Choroid plexus epithelial cell (primary cell): ENCODE measurements at regions not wholly inside any gene's neighbourhood (a gene's known extent, or its start where the extent isn't known, plus 50 kb on each side); places are given as distances from the start of the nearest gene placed in this dataset.

Experiments used
- DNase-seq: peaks from one replicate; pipeline ENCODE4 v3.0.0-alpha.2; 2010; ENCODE audit warnings: low read depth
- H3K4me3 ChIP-seq: 2 replicates; pipeline ENCODE4 v1.5.1; 2011; ENCODE audit warnings: low read depth, mild to moderate bottlenecking, control low read depth, low read length, moderate library complexity
- TF ChIP-seq, protein P1 (sequence below): conservative IDR thresholded peaks from 2 replicates; pipeline ENCODE4 v1.5.1; 2011; ENCODE audit warnings: low read depth, mild to moderate bottlenecking, control low read depth, inconsistent platforms, low read length, moderate library complexity

GRCh38 chr3:21860657-21861056 is 109.6 kb upstream of the ZNF385D start:
- H3K4me3 ChIP-seq = no peak overlapping the region
- DNase-seq = no peak
- TF ChIP-seq, protein P1, sequence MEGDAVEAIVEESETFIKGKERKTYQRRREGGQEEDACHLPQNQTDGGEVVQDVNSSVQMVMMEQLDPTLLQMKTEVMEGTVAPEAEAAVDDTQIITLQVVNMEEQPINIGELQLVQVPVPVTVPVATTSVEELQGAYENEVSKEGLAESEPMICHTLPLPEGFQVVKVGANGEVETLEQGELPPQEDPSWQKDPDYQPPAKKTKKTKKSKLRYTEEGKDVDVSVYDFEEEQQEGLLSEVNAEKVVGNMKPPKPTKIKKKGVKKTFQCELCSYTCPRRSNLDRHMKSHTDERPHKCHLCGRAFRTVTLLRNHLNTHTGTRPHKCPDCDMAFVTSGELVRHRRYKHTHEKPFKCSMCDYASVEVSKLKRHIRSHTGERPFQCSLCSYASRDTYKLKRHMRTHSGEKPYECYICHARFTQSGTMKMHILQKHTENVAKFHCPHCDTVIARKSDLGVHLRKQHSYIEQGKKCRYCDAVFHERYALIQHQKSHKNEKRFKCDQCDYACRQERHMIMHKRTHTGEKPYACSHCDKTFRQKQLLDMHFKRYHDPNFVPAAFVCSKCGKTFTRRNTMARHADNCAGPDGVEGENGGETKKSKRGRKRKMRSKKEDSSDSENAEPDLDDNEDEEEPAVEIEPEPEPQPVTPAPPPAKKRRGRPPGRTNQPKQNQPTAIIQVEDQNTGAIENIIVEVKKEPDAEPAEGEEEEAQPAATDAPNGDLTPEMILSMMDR = no peak

- TF ChIP-seq, protein P1 = no peak
- no peak overlapping the region for H3K4me3 ChIP-seq
- no peak for DNase-seq
Measured at GRCh38 chr3:21876782-21877181, 125.8 kb upstream of the ZNF385D start.

- no peak overlapping the region for H3K4me3 ChIP-seq
- DNase-seq = no peak
- TF ChIP-seq, protein P1 = no peak
Measured at GRCh38 chr3:21877214-21877754, 126.3 kb upstream of the ZNF385D start.

DNA sequence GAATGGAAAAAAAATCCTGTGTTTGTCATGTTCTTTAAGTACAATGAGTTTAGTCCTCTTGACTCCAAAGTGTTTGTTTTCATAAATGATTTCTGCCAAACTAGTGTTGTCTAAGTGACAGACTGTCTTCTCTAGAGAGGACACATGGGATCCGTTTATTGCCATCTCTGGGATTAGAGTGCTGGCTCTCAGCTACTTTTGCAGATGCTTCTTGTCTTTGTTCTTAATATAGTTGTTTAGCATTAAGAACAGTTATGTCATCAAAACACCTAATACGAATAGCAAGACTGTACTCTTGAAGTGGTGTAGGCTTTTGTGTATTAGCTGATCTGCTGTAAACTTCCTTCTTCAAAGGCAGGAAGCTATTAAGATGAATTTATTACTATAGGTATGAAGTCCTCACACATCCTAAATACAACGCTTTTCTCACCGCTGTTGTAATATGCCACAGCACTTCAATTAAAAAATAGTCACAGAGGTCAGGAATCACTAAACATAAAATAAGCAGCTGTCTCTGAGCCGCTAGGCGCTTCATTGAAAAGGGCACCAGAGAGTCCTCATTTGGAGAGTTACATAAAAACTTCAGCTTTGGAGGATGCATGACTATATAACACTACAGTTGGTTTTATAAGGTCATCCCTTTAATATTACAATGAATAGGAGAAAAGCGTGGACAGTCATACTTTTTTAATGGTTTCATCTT is 128.3 kb upstream of the ZNF385D start:
- no peak overlapping the region for H3K4me3 ChIP-seq
- TF ChIP-seq, protein P1 = no peak
- no peak for DNase-seq

- DNase-seq = no peak
- TF ChIP-seq, protein P1 = no peak
- no peak overlapping the region for H3K4me3 ChIP-seq
Measured at GRCh38 chr3:21888656-21889055, 137.6 kb upstream of the ZNF385D start.

DNA sequence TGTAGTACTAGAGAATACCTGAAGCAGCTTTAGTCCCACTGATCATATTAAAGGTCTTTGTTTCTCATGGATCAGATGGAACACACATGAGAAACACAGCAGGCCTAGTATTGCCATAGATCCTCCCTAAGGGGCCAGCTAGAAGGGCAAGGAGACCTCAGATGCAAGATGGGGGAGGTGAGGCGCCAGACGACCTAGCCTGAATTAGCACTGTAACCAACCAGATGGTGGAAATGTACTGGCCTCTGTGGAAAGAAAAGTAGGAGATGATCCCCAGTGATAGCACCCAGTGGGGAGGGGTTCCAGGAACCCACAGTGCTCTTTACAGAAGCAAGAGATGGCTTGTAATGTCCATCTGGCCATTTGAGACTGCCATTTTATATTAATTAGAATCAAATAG is 138.2 kb upstream of the ZNF385D start:
- H3K4me3 ChIP-seq = no peak overlapping the region
- TF ChIP-seq, protein P1 = no peak
- no peak for DNase-seq

- TF ChIP-seq, protein P1 = no peak
- DNase-seq = no peak
- H3K4me3 ChIP-seq = no peak overlapping the region
Measured at GRCh38 chr3:21892104-21892503, 141.1 kb upstream of the ZNF385D start.
